H9 (cell line): ENCODE measurements at regions not wholly inside any gene's neighbourhood (a gene's known extent, or its start where the extent isn't known, plus 50 kb on each side); places are given as distances from the start of the nearest gene placed in this dataset.

Experiments
- DNase-seq: peaks from one replicate; pipeline ENCODE4 v3.0.0-alpha.2; 2017
- H2AFZ ChIP-seq: one replicate; pipeline ENCODE4 v1.6.1; 2013; ENCODE audit warnings: mild to moderate bottlenecking, low read length, control low read depth, moderate library complexity
- H2AK5ac ChIP-seq: 2 replicates; pipeline ENCODE4 v1.6.1; 2013; ENCODE audit warnings: low read length, control low read depth, mixed read lengths; ENCODE audit not compliant: insufficient read length
- H2BK120ac ChIP-seq: one replicate; pipeline ENCODE4 v1.6.1; 2013; ENCODE audit warnings: low read depth, mild to moderate bottlenecking, low read length, control low read depth, inconsistent platforms; ENCODE audit not compliant: poor library complexity, severe bottlenecking
- H2BK12ac ChIP-seq: 2 replicates; pipeline ENCODE4 v1.6.1; 2013; ENCODE audit warnings: low read length, control low read depth, mixed read lengths, low read depth; ENCODE audit not compliant: insufficient read length
- H2BK15ac ChIP-seq: 2 replicates; pipeline ENCODE4 v1.6.1; 2013; ENCODE audit warnings: low read depth, low read length, control low read depth
- H2BK20ac ChIP-seq: one replicate; pipeline ENCODE4 v1.6.1; 2013; ENCODE audit warnings: low read depth, mild to moderate bottlenecking, low read length, control low read depth, inconsistent platforms; ENCODE audit not compliant: poor library complexity, severe bottlenecking
- H2BK5ac ChIP-seq: 2 replicates; pipeline ENCODE4 v1.6.1; 2013; ENCODE audit warnings: low read length, control low read depth, mixed read lengths; ENCODE audit not compliant: insufficient read length
- H3K14ac ChIP-seq: 2 replicates; pipeline ENCODE4 v1.6.1; 2013; ENCODE audit warnings: low read length, control low read depth; ENCODE audit not compliant: insufficient read depth
- H3K18ac ChIP-seq: 2 replicates; pipeline ENCODE4 v1.6.1; 2013; ENCODE audit warnings: low read depth, mild to moderate bottlenecking, mixed read lengths, low read length, control low read depth; ENCODE audit not compliant: insufficient read length
- H3K23ac ChIP-seq: 2 replicates; pipeline ENCODE4 v1.6.1; 2013; ENCODE audit warnings: low read length, control low read depth, mixed read lengths, low read depth; ENCODE audit not compliant: insufficient read length
- H3K23me2 ChIP-seq: 2 replicates; pipeline ENCODE4 v1.6.1; 2013; ENCODE audit warnings: low read depth, mild to moderate bottlenecking, mixed read lengths, low read length, control low read depth; ENCODE audit not compliant: insufficient read length, poor library complexity, severe bottlenecking
- H3K27ac ChIP-seq: 2 replicates; pipeline ENCODE4 v1.5.1; 2013; ENCODE audit warnings: low read length, control low read depth, mixed read lengths, low read depth; ENCODE audit not compliant: insufficient read length
- H3K27me3 ChIP-seq: 2 replicates; pipeline ENCODE4 v1.6.1; 2013; ENCODE audit warnings: low read length, control low read depth, inconsistent platforms; ENCODE audit not compliant: insufficient read depth
- H3K4ac ChIP-seq: 2 replicates; pipeline ENCODE4 v1.6.1; 2013; ENCODE audit warnings: low read depth, mild to moderate bottlenecking, control low read depth, inconsistent platforms, low read length, moderate library complexity
- H3K4me1 ChIP-seq: 2 replicates; pipeline ENCODE4 v1.6.1; 2013; ENCODE audit warnings: low read length, control low read depth, inconsistent platforms; ENCODE audit not compliant: insufficient read depth
- H3K4me2 ChIP-seq: 2 replicates; pipeline ENCODE4 v1.6.1; 2013; ENCODE audit warnings: low read length, control low read depth, mixed read lengths; ENCODE audit not compliant: insufficient read length, insufficient read depth
- H3K56ac ChIP-seq: 2 replicates; pipeline ENCODE4 v1.6.1; 2013; ENCODE audit warnings: low read depth, mild to moderate bottlenecking, mixed read lengths, low read length, control low read depth; ENCODE audit not compliant: insufficient read length
- H3K79me1 ChIP-seq: 2 replicates; pipeline ENCODE4 v1.6.1; 2013; ENCODE audit warnings: low read depth, mild to moderate bottlenecking, moderate library complexity, low read length, control low read depth, inconsistent platforms; ENCODE audit not compliant: insufficient read depth, poor library complexity, severe bottlenecking
- H3K79me2 ChIP-seq: 2 replicates; pipeline ENCODE4 v1.6.1; 2013; ENCODE audit warnings: low read length, control low read depth, inconsistent platforms; ENCODE audit not compliant: insufficient read depth
- H3K9ac ChIP-seq: 2 replicates; pipeline ENCODE4 v1.6.1; 2013; ENCODE audit warnings: low read length, control low read depth, mixed read lengths; ENCODE audit not compliant: insufficient read length; ENCODE audit errors: extremely low read depth
- H3K9me3 ChIP-seq: one replicate; pipeline ENCODE4 v1.6.1; 2013; ENCODE audit warnings: low read depth, low read length, inconsistent platforms; ENCODE audit not compliant: control insufficient read depth
- H3T11ph ChIP-seq: one replicate; pipeline ENCODE4 v1.6.1; 2013; ENCODE audit warnings: mild to moderate bottlenecking, low read length, control low read depth, inconsistent platforms
- H4K20me1 ChIP-seq: one replicate; pipeline ENCODE4 v1.6.1; 2013; ENCODE audit not compliant: control insufficient read depth, insufficient read length, insufficient read depth
- H4K5ac ChIP-seq: 2 replicates; pipeline ENCODE4 v1.6.1; 2013; ENCODE audit warnings: low read depth, mild to moderate bottlenecking, mixed read lengths, low read length, control low read depth; ENCODE audit not compliant: insufficient read length
- H4K8ac ChIP-seq: replicated peaks from 2 replicates; pipeline ENCODE4 v1.6.1; 2013; ENCODE audit warnings: low read length, control low read depth, mixed read lengths, low read depth; ENCODE audit not compliant: insufficient read length
- H4K91ac ChIP-seq: 2 replicates; pipeline ENCODE4 v1.6.1; 2013; ENCODE audit warnings: low read depth, mild to moderate bottlenecking, moderate library complexity, mixed read lengths, low read length, control low read depth; ENCODE audit not compliant: insufficient read length
- H3K27ac Mint-ChIP-seq, 3 experiments: 2 replicates in 2 of 3; 3 replicates in 1 of 3; pipeline ENCODE4 v1.8.0; 2020 to 2021; ENCODE audit warnings: mixed read lengths in 3 of 3, mild to moderate bottlenecking in 1 of 3, moderate library complexity in 1 of 3
- H3K27me3 Mint-ChIP-seq: 2 replicates; pipeline ENCODE4 v1.8.0; 2021; ENCODE audit warnings: low read depth, mild to moderate bottlenecking, moderate library complexity, mixed read lengths
- H3K36me3 Mint-ChIP-seq, 3 experiments: 2 replicates in 2 of 3; 3 replicates in 1 of 3; pipeline ENCODE4 v1.8.0; 2020 to 2021; ENCODE audit warnings: low read depth in 3 of 3, mixed read lengths in 3 of 3; ENCODE audit not compliant: insufficient read depth in 1 of 3
- H3K4me1 Mint-ChIP-seq, 2 experiments: 2 replicates each; pipeline ENCODE4 v1.8.0; 2020; ENCODE audit warnings: mixed read lengths in 2 of 2
- H3K4me3 Mint-ChIP-seq, 2 experiments: 2 replicates in 1 of 2; 3 replicates in 1 of 2; pipeline ENCODE4 v1.8.0; 2020 to 2021; ENCODE audit warnings: mild to moderate bottlenecking in 2 of 2, mixed read lengths in 2 of 2, moderate library complexity in 1 of 2
- H3K9me3 Mint-ChIP-seq, 2 experiments: 2 replicates in 1 of 2; 3 replicates in 1 of 2; pipeline ENCODE4 v1.8.0; 2020; ENCODE audit warnings: mild to moderate bottlenecking in 2 of 2, mixed read lengths in 2 of 2, moderate library complexity in 1 of 2
- WGBS: extraction: QIAGEN DNeasy Blood & Tissue Kit; methylation state at CpG from one replicate; pipeline ENCODE4 v1.1.7; 2013; ENCODE audit warnings: missing lambda C conversion rate, low lambda C conversion rate, mixed read lengths; ENCODE audit not compliant: insufficient read length; ENCODE audit errors: extremely low coverage; 5-methylcytosine and 5-hydroxymethylcytosine counted together
- TF ChIP-seq, protein P1 (sequence below): fragments of 200-600 bp; sonication (generic); conservative IDR thresholded peaks from 3 replicates; pipeline ENCODE4 v1.8.0; 2021; ENCODE audit warnings: antibody characterized with exemption, mild to moderate bottlenecking

DNA sequence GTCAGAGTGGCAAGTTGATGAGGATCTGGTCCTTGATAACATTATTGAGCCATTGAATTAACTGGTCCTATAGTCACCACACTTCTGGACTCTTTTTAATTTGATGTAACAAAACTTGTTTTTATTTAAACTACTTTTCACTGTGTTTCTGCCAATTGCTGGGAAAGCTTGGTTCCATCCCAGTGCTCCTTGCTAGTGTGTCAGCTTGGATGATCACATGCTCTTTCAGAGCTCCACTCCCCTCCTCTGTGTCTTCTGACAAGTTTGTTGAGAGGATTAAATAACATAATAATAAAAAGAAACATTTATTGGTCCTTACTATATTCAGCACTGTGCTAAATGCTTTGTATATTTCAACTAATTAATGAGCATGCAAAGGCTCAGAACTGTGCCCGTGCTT, 448.5 kb upstream of the B3GALT2 start:
- Mint-ChIP-seq H3K4me3 (no peak overlapping the region), H3K27me3 (no peaks in the 10 kb centered on the region), H3K4me1 (peaks cover 4 to 5% of the 10 kb centered on the region in 2 experiments), H3K9me3 (peaks cover under 1 to 1% of the 10 kb centered on the region in 2 experiments; a peak in 2 of 5 replicates), H3K36me3 (0 out of 7 replicates have a peak, but pooled peaks cover 0 to under 1% (median 0%) of the 10 kb centered on the region in 3 experiments), H3K27ac (no peak overlapping the region)
- no peak overlapping the region for H3K9ac ChIP-seq
- H3K4me1 ChIP-seq = no peaks in the 10 kb centered on the region
- no peak overlapping the region for H3K18ac ChIP-seq
- no peak overlapping the region for H3K56ac ChIP-seq
- no peak overlapping the region for H3K4ac ChIP-seq
- no peak overlapping the region for H2BK12ac ChIP-seq
- H3K14ac ChIP-seq = no peak overlapping the region
- H2AK5ac ChIP-seq = no peak overlapping the region
- H3K23ac ChIP-seq = no peak overlapping the region
- no peak overlapping the region for H3K4me2 ChIP-seq
- no peaks in the 10 kb centered on the region for H3K79me1 ChIP-seq
- no peak overlapping the region for H2AFZ ChIP-seq
- no CpG with 5 or more reads among the region's 1 CpG for WGBS
- no peak overlapping the region for H3T11ph ChIP-seq
- H4K91ac ChIP-seq = no peak overlapping the region
- H4K5ac ChIP-seq = no peak overlapping the region
- no peak overlapping the region for H2BK15ac ChIP-seq
- H4K20me1 ChIP-seq = no peaks in the 10 kb centered on the region
- DNase-seq = no peak
- TF ChIP-seq, protein P1, sequence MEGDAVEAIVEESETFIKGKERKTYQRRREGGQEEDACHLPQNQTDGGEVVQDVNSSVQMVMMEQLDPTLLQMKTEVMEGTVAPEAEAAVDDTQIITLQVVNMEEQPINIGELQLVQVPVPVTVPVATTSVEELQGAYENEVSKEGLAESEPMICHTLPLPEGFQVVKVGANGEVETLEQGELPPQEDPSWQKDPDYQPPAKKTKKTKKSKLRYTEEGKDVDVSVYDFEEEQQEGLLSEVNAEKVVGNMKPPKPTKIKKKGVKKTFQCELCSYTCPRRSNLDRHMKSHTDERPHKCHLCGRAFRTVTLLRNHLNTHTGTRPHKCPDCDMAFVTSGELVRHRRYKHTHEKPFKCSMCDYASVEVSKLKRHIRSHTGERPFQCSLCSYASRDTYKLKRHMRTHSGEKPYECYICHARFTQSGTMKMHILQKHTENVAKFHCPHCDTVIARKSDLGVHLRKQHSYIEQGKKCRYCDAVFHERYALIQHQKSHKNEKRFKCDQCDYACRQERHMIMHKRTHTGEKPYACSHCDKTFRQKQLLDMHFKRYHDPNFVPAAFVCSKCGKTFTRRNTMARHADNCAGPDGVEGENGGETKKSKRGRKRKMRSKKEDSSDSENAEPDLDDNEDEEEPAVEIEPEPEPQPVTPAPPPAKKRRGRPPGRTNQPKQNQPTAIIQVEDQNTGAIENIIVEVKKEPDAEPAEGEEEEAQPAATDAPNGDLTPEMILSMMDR = no peak
- no peak overlapping the region for H2BK5ac ChIP-seq
- no peak overlapping the region for H3K27ac ChIP-seq
- H4K8ac ChIP-seq = no peak overlapping the region
- H2BK120ac ChIP-seq = no peak overlapping the region
- no peak overlapping the region for H2BK20ac ChIP-seq
- no peaks in the 10 kb centered on the region for H3K9me3 ChIP-seq
- no peaks in the 10 kb centered on the region for H3K23me2 ChIP-seq
- H3K27me3 ChIP-seq = no peaks in the 10 kb centered on the region
- no peaks in the 10 kb centered on the region for H3K79me2 ChIP-seq
